GM10266 (cell line): ENCODE measurements at regions not wholly inside any gene's neighbourhood (a gene's known extent, or its start where the extent isn't known, plus 50 kb on each side); places are given as distances from the start of the nearest gene placed in this dataset.

Experiments
- DNase-seq: peaks from one replicate; pipeline ENCODE4 v3.0.0; 2012; ENCODE audit errors: extremely low spot score
- CTCF ChIP-seq: IDR thresholded peaks from 2 replicates; pipeline ENCODE4 v1.5.1; 2012; ENCODE audit warnings: mild to moderate bottlenecking, low read depth; ENCODE audit not compliant: control insufficient read depth, insufficient read depth; ENCODE audit errors: missing control alignments

DNA sequence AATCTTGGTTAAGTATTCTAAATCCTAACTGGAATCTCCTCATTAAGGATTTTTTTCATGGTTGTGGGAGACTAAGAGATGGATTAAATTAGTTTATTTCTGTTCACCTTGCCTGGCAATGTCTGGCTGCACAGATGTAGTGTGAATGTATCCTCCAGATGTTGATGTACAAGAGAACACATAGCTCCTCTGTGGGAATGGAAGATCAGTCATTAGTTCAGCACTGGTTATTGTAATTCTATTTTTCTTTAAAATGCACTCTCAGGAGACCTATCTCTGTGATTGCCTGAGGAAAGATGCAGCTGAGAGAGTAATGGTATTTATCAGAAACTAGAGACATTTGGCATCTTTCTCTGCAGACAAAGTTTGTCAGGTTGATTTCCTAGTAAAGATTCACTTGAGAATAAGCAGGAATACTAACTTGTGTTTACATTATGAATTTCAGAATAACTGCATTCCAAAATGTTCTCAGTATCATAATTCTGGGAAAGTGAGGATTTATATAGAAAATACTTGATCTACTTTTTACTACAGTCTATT is 178.6 kb downstream of the GIPC2 start:
- TF ChIP-seq CTCF, result no peak
- no peak for DNase-seq

GRCh38 chr1:78224861-78225552 is 179.2 kb downstream of the GIPC2 start:
- no peak for DNase-seq
- TF ChIP-seq CTCF, result no peak

- no peak for TF ChIP-seq CTCF
- no peak for DNase-seq
Measured at GRCh38 chr1:78226784-78227183, 181.0 kb downstream of the GIPC2 start.

- no peak for DNase-seq
- no peak for TF ChIP-seq CTCF
Measured at GRCh38 chr1:78227705-78228635, 182.2 kb downstream of the GIPC2 start.

DNA sequence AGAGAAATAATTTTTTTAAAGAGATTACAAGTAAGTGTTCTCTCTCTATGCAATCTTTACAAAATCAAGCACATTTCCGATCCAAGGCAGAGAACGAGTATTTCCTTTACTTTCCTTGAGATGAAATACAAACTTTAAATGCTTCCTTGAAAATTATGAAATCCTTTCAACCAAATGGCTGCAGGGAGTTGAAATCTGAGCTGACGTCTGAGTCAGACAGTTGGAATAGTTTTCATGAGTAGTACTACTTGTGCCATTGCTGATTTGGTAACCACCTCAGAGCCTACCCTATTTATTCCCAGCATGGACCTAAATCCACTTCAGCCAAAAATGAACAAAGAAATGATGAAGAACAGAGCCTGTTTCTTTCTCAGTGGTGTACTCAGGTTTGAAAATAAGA is 183.6 kb downstream of the GIPC2 start:
- no peak for DNase-seq
- TF ChIP-seq CTCF, result no peak

GRCh38 chr1:78231477-78231876 is 185.7 kb downstream of the GIPC2 start:
- DNase-seq, result no peak
- TF ChIP-seq CTCF, result no peak

DNA sequence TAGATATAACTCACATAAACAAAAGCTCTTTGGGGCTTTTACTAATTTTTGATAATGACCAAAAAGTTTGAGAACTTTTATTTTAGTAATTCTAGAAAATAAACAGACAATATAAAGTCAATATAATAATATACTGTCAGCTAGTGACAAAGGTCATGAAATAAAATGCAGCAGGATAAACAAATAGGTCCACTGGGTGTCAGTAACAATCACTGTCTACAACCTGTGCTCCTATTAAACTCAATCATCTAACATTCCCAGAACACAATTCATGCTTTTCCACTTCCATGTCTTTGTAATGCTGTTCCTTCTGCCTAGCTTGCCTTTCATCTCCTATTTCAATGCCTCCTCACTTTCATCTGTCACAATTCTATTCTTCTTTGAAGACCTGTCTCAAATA is 186.1 kb downstream of the GIPC2 start:
- TF ChIP-seq CTCF, result no peak
- DNase-seq, result no peak
